ENCODE measurements at regions not wholly inside any gene's neighbourhood (a gene's known extent, or its start where the extent isn't known, plus 50 kb on each side); places are given as distances from the start of the nearest gene placed in this dataset.

GRCh38 chr3:83076041-83076440 lies 1314.6 kb upstream of the GBE1 start:
- no peak for DNase-seq

DNA sequence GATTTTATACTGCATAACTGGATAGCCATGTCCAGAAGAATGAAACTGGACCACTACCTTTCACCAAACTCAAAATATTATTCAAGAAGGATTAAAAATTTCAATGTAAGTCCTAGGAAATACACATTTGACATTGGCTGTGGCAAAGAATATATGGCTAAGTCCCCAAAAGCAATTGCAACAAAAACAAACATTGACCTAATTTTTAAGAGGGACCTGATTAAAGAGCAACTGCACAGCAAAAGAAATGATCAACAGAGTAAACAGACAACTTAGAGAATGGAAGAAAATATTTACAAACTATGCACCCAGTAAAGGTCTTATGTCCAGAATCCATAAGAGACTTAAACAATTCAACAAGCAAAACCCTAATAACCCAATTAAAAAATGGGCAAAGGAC lies 1313.0 kb upstream of the GBE1 start:
- no peak for DNase-seq

- DNase-seq, result peak; percentile 0
Observed at GRCh38 chr3:83065851-83066460, 1304.5 kb upstream of the GBE1 start.

DNA sequence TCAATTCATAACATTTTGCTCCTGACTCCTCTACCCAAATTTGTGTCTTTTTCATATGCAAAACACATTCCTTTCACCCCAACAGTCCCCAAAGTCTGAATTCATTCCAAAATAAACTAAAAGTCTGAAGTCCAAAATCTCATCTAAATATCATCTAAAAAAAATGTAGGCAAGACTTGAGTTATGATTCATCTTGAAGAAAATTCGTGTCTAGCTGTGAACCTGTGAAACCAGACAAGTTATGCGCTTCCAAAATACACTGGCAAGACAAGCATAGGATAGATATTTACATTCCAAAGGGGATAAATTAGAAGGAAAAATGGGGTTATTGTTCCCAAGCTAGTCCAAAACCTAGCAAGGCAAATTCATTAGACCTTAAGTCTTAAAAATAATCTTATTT lies 1302.0 kb upstream of the GBE1 start:
- DNase-seq, result no peak

- no peak for DNase-seq
Observed at GRCh38 chr3:83048556-83048955, 1287.1 kb upstream of the GBE1 start.

DNA sequence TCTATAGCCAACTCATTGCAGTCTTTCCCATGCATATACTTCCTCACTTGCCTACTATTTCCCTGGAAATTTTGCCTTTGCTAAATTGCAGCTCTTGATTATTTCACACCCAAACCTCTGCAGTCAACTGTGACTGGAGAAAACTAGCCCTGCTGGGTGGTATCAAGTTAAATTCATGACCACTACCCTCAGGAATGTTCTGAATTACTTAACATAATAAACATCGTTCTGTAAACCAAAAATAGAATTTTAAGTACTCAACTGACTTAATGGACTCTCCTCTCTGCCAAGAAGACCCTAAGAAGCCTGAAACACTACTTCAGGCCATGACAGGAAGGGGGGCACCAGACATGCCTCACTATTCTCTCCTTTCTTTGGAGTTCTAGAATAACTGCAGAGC lies 1278.0 kb upstream of the GBE1 start:
- no peak for DNase-seq

DNA sequence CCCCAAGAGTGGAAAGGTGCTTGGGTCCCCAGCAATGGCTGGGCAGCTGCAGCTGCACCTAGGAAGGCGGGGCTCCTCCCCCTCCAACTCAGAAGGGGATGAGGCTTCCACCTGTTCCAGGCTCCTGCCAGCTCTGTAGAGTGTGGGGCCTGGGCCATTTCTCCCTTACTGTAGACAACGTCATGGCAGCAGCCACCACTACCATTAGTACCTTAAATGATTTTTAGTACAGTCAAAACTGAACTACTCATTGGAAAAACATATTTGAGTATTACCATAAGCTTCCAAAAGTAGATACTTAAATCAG lies 1274.2 kb upstream of the GBE1 start:
- DNase-seq, result no peak

DNA sequence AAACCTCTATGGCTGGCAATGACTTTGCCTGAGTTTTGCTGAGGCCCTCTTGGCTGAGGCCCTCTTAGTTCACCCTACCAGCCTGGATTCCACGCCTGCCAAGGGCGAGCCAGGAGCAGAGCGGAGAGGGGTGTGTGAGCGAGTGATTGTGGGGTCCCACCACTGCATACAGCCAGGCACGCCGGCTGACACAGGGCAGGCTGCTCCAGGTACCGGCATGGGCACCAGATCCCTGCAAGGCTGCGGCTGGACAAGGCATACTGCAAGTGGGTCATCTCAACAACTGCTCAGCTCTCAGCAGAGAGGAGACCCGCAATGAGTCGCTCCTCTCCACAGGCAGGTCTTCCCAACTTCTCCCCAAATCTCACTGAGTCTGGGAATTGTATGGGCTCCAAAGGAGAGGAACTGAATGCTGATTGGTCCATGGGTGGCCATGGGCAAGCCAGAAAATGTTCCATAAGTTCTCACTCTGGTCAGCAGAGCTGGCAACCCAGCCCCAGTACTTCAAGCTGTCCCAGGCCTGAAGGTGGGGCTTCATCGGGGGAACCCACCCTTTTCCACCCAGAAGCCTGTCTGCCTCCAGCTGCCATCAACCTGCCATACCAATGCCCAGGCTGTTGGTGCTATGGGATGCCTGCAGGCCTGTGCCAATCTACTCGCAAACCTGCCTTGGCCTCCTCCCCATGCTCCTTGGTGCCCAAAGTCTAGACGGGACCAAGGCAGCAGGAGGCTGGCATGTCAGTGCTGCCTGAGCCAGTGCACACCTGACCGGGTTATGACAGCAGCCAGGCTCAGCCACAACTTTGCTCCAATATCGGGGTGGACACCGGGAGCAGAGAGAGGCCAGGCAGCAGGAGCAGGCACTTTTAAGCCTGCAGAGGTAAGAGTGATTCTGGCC lies 1273.6 kb upstream of the GBE1 start:
- DNase-seq, result no peak

GRCh38 chr3:83033133-83033532 lies 1271.7 kb upstream of the GBE1 start:
- no peak for DNase-seq

GRCh38 chr3:83023086-83023485 lies 1261.6 kb upstream of the GBE1 start:
- DNase-seq, result no peak

GRCh38 chr3:83011481-83011880 lies 1250.0 kb upstream of the GBE1 start:
- no peak for DNase-seq

- DNase-seq, result no peak
Observed at GRCh38 chr3:83003917-83004316, 1242.5 kb upstream of the GBE1 start.

GRCh38 chr3:83002869-83003445 lies 1241.5 kb upstream of the GBE1 start:
- no peak for DNase-seq

GRCh38 chr3:82999777-83000176 lies 1238.3 kb upstream of the GBE1 start:
- DNase-seq, result no peak

GRCh38 chr3:82978368-82978767 lies 1216.9 kb upstream of the GBE1 start:
- no peak for DNase-seq

- DNase-seq, result no peak
Observed at GRCh38 chr3:82977871-82978270, 1216.4 kb upstream of the GBE1 start.

DNA sequence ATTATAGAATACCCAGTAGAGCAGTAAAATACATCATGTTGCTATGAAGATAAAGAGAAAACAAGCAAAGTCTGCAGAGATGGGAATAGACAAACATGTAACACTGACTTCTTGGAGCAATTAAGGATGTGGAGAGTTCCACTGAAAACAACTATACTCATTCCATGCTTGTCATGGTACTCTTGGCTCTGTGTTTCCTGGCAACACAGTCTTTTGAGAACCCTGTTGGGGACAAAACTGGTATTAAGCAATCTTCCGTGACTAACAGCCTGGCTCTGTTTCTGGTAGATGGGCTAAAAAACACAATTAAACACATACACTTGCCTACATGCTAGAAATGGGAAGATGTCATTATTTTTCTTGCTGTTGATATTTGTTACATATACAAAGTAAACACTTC lies 1212.3 kb upstream of the GBE1 start:
- no peak for DNase-seq

DNA sequence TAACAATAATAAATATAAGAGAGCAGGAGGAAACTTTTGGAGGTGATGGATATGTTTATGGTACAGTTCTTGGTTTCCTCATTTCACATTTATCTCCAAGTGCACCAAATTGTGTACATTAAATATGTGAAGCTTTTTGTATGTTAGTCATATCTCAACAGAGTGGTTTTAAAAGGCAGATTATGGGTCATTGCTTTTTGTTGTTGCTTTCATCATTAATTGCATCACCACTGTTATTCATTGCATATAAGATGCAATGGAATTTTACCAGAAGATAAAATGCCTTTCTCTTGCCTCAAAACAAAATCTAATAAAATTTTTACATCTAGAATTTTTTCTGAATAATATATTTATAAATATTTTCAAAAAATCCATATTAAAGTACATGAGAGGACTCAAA lies 1198.9 kb upstream of the GBE1 start:
- no peak for DNase-seq

- no peak for DNase-seq
Observed at GRCh38 chr3:82957696-82958095, 1196.3 kb upstream of the GBE1 start.

- no peak for DNase-seq
Observed at GRCh38 chr3:82957079-82957478, 1195.6 kb upstream of the GBE1 start.

GRCh38 chr3:82954486-82954885 lies 1193.0 kb upstream of the GBE1 start:
- DNase-seq, result no peak

GRCh38 chr3:82942041-82942440 lies 1180.6 kb upstream of the GBE1 start:
- DNase-seq, result no peak

DNA sequence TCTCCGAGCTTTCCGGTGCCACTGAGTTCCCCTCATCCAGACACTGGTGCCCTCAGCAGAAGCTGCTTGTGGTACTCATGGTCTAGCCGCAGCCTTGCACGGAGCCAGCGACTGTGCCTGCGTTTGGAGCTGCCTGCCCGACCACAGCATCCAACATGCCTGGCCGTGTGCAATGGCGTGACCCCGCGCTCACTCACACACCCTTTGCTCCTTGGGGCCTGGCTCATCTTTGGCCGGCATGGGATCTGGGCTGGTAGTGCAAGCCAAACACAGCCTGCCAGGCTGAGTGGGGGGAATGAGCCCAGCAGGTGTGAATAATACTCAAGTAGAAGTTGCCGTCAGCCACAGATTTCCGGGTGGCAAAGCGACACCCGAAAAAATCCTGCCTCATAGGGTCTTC lies 1178.7 kb upstream of the GBE1 start:
- DNase-seq, result no peak

DNA sequence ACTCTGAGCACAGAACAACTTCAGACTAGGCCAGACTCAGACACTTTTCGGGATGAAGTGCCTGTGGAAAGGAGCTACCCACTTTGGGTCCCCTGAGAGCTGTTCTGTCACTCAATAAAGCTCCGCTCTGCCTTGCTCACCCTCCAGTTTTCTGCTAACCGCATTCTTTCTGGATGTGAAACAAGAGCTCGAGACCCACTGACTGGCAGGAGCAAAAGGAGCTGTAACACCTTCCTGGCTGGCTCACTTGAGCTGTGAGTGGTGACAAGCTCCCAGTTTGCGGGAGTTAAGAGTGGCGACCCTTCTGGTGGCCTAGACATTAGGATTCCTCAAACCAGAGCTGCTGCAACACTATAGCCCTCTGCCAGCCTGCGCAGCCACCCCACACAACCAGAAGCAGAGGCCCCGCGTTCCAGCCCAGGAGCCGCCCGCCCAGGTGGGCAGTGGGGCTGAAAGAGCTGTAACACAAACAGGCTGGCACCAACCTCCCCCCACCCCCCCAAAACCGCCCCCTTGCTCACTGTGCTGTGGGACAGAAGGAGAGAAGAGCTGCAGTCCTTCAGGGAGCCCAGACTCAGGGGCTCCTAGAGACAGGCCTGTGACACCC lies 1178.1 kb upstream of the GBE1 start:
- no peak for DNase-seq
